GM12878 (cell line): ENCODE measurements at regions not wholly inside any gene's neighbourhood (a gene's known extent, or its start where the extent isn't known, plus 50 kb on each side); places are given as distances from the start of the nearest gene placed in this dataset.

ENCODE experiments used
- ATAC-seq: fragments of 200-7000 bp; cut with Tn5 transposase; 3 replicates; pipeline ENCODE4 v1.9.1; 2020; ENCODE audit warnings: mild to moderate bottlenecking, moderate library complexity
- BruUV-seq: library from RNA; stranded (reverse); fragments of 400-500 nt; replicated peaks from 2 replicates; lab custom pipeline; 2021; lab: Mats Ljungman, UMichigan
- CTCF ChIA-PET: fragments of 300-600 bp; sonication (Branson Sonifier 250); formaldehyde crosslinking; extraction: SDS; loops from one replicate; lab custom pipeline; 2021; ENCODE audit warnings: inconsistent platforms; lab: Yijun Ruan, JAX
- POLR2A ChIA-PET: fragments of 350-600 bp; formaldehyde crosslinking; extraction: SDS; loops from one replicate; lab custom pipeline; 2021; ENCODE audit warnings: inconsistent platforms; lab: Charles Lee
- RAD21 ChIA-PET: fragments of 300-600 bp; sonication (Branson Sonifier 250); formaldehyde crosslinking; loops from one replicate; lab custom pipeline; 2023; ENCODE audit warnings: antibody characterized with exemption; ENCODE audit not compliant: unreplicated experiment; lab: Charles Lee
- SMC1A ChIA-PET: fragments of 300-600 bp; sonication (Branson Sonifier 250); formaldehyde crosslinking; loops from one replicate; lab custom pipeline; 2023; ENCODE audit not compliant: unreplicated experiment, uncharacterized antibody; lab: Charles Lee
- DNase-seq: peaks from one replicate; pipeline ENCODE4 v3.0.0-alpha.2; 2011; ENCODE audit warnings: low read depth, low spot score
- FAIRE-seq: peaks from 3 replicates; lab custom pipeline; 2011; peaks lifted over from hg19 to GRCh38; lab: Jason Lieb, UNC
- H2AFZ ChIP-seq: 2 replicates; pipeline ENCODE4 v1.6.0; 2011; ENCODE audit warnings: low read depth, low read length, control low read depth; ENCODE audit not compliant: control insufficient read depth
- H3K27ac ChIP-seq: 2 replicates; pipeline ENCODE4 v1.5.1; 2011; ENCODE audit warnings: control low read depth; ENCODE audit not compliant: control insufficient read depth, insufficient read depth
- H3K27me3 ChIP-seq, 2 experiments: replicated peaks in 1 of 2; 2 replicates each; pipeline versions ENCODE4 v1.6.0 to v1.6.1; 2011; ENCODE audit warnings: low read length in 1 of 2; ENCODE audit not compliant: control insufficient read depth in 2 of 2, insufficient read depth in 2 of 2
- H3K36me3 ChIP-seq, 2 experiments: 2 replicates each; pipeline ENCODE4 v1.5.1; 2011; ENCODE audit warnings: low read length in 1 of 2; ENCODE audit not compliant: control insufficient read depth in 2 of 2, insufficient read depth in 2 of 2
- H3K4me1 ChIP-seq: 2 replicates; pipeline ENCODE4 v1.6.1; 2011; ENCODE audit warnings: mild to moderate bottlenecking, low read length, moderate library complexity, mixed read lengths; ENCODE audit not compliant: control insufficient read depth, insufficient read depth
- H3K4me2 ChIP-seq: 2 replicates; pipeline ENCODE4 v1.6.0; 2011; ENCODE audit warnings: control low read depth; ENCODE audit not compliant: control insufficient read depth, insufficient read depth
- H3K4me3 ChIP-seq: fragments of 200-600 bp; sonication (generic); 2 replicates; pipeline ENCODE4 v1.5.1; 2016
- H3K79me2 ChIP-seq: 2 replicates; pipeline ENCODE4 v1.6.0; 2011; ENCODE audit warnings: low read length; ENCODE audit not compliant: control insufficient read depth, insufficient read depth
- H3K9ac ChIP-seq: 2 replicates; pipeline ENCODE4 v1.8.0; 2011; ENCODE audit warnings: low read length, control low read depth, mixed read lengths; ENCODE audit not compliant: control insufficient read depth, insufficient read depth
- H3K9me3 ChIP-seq: replicated peaks from 3 replicates; pipeline ENCODE4 v1.5.1; 2011; ENCODE audit warnings: mild to moderate bottlenecking, low read length; ENCODE audit not compliant: control insufficient read depth, insufficient read depth
- H4K20me1 ChIP-seq: 2 replicates; pipeline ENCODE4 v1.6.0; 2011; ENCODE audit not compliant: control insufficient read depth, insufficient read depth
- CEBPB ChIP-seq, 2 experiments: fragments of 150-350 bp in 1 of 2; IDR thresholded peaks; 2 replicates each; pipeline ENCODE4 v1.6.1; 2012 to 2014; ENCODE audit warnings: low read depth in 2 of 2, low read length in 2 of 2, borderline replicate concordance in 1 of 2, inconsistent platforms in 1 of 2
- HDAC2 ChIP-seq: fragments of 200-600 bp; sonication (generic); IDR thresholded peaks from 2 replicates; pipeline ENCODE4 v1.6.1; 2017
- NFXL1 ChIP-seq: fragments of 450-650 bp; IDR thresholded peaks from 2 replicates; pipeline ENCODE4 v1.6.1; 2017; ENCODE audit warnings: antibody characterized with exemption, mild to moderate bottlenecking, borderline replicate concordance
- SPI1 ChIP-seq: IDR thresholded peaks from 2 replicates; pipeline ENCODE4 v1.6.1; 2011; ENCODE audit warnings: low read depth, mild to moderate bottlenecking, low read length, moderate library complexity, borderline replicate concordance; ENCODE audit not compliant: insufficient read depth
- WGBS: methylation state at CpG from one replicate; pipeline ENCODE4 v1.1.6; 2016; ENCODE audit warnings: low lambda C conversion rate; ENCODE audit not compliant: insufficient replicate concordance, insufficient coverage; ENCODE audit errors: missing lambda C conversion rate; 5-methylcytosine and 5-hydroxymethylcytosine counted together
- in situ Hi-C: fragments of 300-500 bp; cut with MboI; formaldehyde crosslinking; loops from 9 replicates; pipeline ENCODE4 v1.14.3; 2018; ENCODE audit warnings: mixed read lengths
- intact Hi-C: fragments of 100-400 bp; cut with micrococcal nuclease; formaldehyde crosslinking; loops from one replicate; pipeline ENCODE4 v1.14.2; 2022; ENCODE audit not compliant: unreplicated experiment
- TF ChIP-seq, protein P1 (sequence below): fragments of 450-650 bp; IDR thresholded peaks from 2 replicates; pipeline ENCODE4 v1.6.1; 2017; ENCODE audit warnings: mild to moderate bottlenecking

DNA sequence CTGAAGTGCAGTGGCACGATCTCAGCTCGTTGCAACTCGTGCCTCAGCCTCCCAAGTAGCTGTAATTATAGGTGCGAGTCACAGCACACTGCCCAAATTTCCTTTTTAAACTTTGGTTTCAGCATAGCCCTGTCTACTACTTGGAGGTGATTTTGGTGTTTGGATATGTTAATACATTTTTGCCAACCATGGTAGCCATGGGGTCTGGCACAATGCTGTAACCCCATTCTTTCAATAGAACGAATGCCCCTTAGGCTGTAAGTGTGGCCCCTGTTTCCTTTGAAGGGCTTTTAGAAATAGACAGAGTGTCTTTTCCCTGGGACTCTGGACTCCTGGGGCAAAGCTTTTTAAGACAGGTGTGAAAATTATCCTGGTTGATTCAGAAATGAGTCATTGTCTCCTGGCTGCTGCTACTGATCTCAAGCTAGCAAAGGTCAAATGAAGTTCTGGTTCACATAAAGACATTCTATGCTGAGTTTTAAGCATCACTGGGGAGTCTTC lies 141.1 kb upstream of the RUNX1 start:
- TF ChIP-seq HDAC2 (no peak), NFXL1 (no peak), CEBPB (IDR thresholded peaks at IDR 0.05; ENCODE audit: borderline replicate concordance in 1 of 2, low read depth in 2 of 2, low read length in 2 of 2) (no peak), SPI1 (no peak)
- TF ChIP-seq, protein P1, sequence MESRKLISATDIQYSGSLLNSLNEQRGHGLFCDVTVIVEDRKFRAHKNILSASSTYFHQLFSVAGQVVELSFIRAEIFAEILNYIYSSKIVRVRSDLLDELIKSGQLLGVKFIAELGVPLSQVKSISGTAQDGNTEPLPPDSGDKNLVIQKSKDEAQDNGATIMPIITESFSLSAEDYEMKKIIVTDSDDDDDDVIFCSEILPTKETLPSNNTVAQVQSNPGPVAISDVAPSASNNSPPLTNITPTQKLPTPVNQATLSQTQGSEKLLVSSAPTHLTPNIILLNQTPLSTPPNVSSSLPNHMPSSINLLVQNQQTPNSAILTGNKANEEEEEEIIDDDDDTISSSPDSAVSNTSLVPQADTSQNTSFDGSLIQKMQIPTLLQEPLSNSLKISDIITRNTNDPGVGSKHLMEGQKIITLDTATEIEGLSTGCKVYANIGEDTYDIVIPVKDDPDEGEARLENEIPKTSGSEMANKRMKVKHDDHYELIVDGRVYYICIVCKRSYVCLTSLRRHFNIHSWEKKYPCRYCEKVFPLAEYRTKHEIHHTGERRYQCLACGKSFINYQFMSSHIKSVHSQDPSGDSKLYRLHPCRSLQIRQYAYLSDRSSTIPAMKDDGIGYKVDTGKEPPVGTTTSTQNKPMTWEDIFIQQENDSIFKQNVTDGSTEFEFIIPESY, result no peak
- no peaks in the 10 kb centered on the region for H3K27me3 ChIP-seq
- ChIA-PET RAD21 (no interaction called here), SMC1A (interaction anchor here (1.5 kb wide), 1 partner anchor 201 kb away, joined by 3 read pairs; no protein-coding TSS in a partner anchor), POLR2A (no interaction called here), CTCF (no interaction called here)
- no TSS peak for BruUV-seq
- no peak for FAIRE-seq
- H2AFZ ChIP-seq, result no peak overlapping the region
- no peaks in the 10 kb centered on the region for H4K20me1 ChIP-seq
- H3K4me1 ChIP-seq, result peaks cover 5% of the 10 kb centered on the region
- intact Hi-C loops (no loop called here), in situ Hi-C loops (no loop called here)
- DNase-seq, result no peak
- no peaks in the 10 kb centered on the region for H3K79me2 ChIP-seq
- no peaks in the 10 kb centered on the region for H3K36me3 ChIP-seq
- no peak overlapping the region for H3K9ac ChIP-seq
- peak overlapping the region; percentile 56 for H3K4me2 ChIP-seq
- H3K9me3 ChIP-seq, result peaks cover 3% of the 10 kb centered on the region; the same call in 1 of the 3 replicates
- H3K27ac ChIP-seq, result no peak overlapping the region
- WGBS, result 21% methylated on average over 5 of the region's 5 CpGs
- no peak overlapping the region for H3K4me3 ChIP-seq
- ATAC-seq, result no peak
